Uterus (tissue), 3 donors: ENCODE measurements at regions not wholly inside any gene's neighbourhood (a gene's known extent, or its start where the extent isn't known, plus 50 kb on each side); places are given as distances from the start of the nearest gene placed in this dataset.

Experiments
- DNase-seq, 2 donors: peaks; one replicate each; pipeline ENCODE4 v3.0.0-alpha.2; 2019 to 2020
- H3K27ac ChIP-seq, 2 donors: fragments of 200-600 bp; sonication (generic); 1 replicate in 1 of 2; 2 replicates in 1 of 2; pipeline ENCODE4 v1.5.1; 2016 to 2018
- H3K27me3 ChIP-seq, 2 donors: fragments of 200-600 bp; sonication (generic); one replicate each; pipeline ENCODE4 v1.5.1; 2018 to 2019; ENCODE audit warnings: control low read depth in 1 of 2
- H3K36me3 ChIP-seq, 2 donors: fragments of 200-600 bp; sonication (generic); one replicate each; pipeline ENCODE4 v1.5.1; 2019; ENCODE audit warnings: control low read depth in 1 of 2
- H3K4me1 ChIP-seq, 2 donors: fragments of 200-600 bp; sonication (generic); one replicate each; pipeline ENCODE4 v1.5.1; 2018 to 2019; ENCODE audit warnings: control low read depth in 1 of 2
- H3K4me3 ChIP-seq, 2 donors: fragments of 200-600 bp; sonication (generic); 1 replicate in 1 of 2; 2 replicates in 1 of 2; pipeline ENCODE4 v1.5.1; 2018 to 2019; ENCODE audit warnings: mild to moderate bottlenecking in 1 of 2
- H3K9me3 ChIP-seq, 2 donors: fragments of 200-600 bp; sonication (generic); one replicate each; pipeline ENCODE4 v1.5.1; 2019; ENCODE audit warnings: control low read depth in 1 of 2
- CTCF ChIP-seq, 4 experiments: fragments of 200-600 bp in 2 of 4; fragments of 450-650 bp in 2 of 4; sonication (generic) in 2 of 4; IDR thresholded peaks; one replicate each; pipeline ENCODE4 v1.5.1; 2016 to 2019; ENCODE audit warnings: antibody characterized with exemption in 4 of 4, mild to moderate bottlenecking in 2 of 4, moderate library complexity in 1 of 4
- POLR2A ChIP-seq, 2 donors: fragments of 450-650 bp; IDR thresholded peaks; one replicate each; pipeline ENCODE4 v1.6.1; 2016; ENCODE audit warnings: antibody characterized with exemption in 2 of 2, mild to moderate bottlenecking in 1 of 2, moderate library complexity in 1 of 2
- intact Hi-C: fragments of 100-400 bp; cut with DNase I; formaldehyde crosslinking; loops from one replicate; pipeline ENCODE4 v1.15.1; 2023; ENCODE audit warnings: low total_unique reads
- donor health status: DM: yes; HTN: yes; CAD: no.

DNA sequence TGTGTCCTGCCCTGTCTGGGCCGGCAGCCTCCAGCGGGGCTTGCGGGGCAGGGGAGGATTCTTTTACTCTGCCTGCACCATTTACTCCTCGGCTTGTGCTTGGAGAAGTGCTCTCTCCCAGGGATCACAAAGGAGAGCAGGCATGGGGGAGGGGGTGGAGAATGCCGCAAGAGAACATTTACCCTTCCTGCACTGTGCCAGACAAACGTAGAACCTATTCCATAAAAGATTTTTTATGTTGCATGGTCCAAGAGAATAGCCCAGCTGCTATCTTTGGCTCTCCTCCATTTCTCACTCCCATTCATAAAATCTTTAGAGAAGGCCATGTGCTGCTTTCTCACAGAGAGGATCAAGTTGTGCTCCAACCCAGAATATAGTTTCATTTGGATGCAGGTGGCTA is 159.4 kb downstream of the SPTSSA start:
- H3K9me3 ChIP-seq, result no peaks in the 10 kb centered on the region
- H3K27me3 ChIP-seq, result no peaks in the 10 kb centered on the region
- intact Hi-C loops, result no loop called here
- no peak overlapping the region for H3K4me3 ChIP-seq
- TF ChIP-seq POLR2A (IDR thresholded peaks at IDR 0.05), result no peak
- no peak for TF ChIP-seq CTCF (IDR thresholded peaks at IDR 0.05)
- H3K4me1 ChIP-seq, result no peaks in the 10 kb centered on the region
- no peaks in the 10 kb centered on the region for H3K36me3 ChIP-seq
- no peak for DNase-seq
- H3K27ac ChIP-seq, result no peak overlapping the region

- H3K27me3 ChIP-seq, result no peaks in the 10 kb centered on the region
- DNase-seq, result peak in 1 of 2 donors; percentile 16
- intact Hi-C loops, result no loop called here
Measured at GRCh38 chr14:34300882-34301734, 160.9 kb downstream of the SPTSSA start.

DNA sequence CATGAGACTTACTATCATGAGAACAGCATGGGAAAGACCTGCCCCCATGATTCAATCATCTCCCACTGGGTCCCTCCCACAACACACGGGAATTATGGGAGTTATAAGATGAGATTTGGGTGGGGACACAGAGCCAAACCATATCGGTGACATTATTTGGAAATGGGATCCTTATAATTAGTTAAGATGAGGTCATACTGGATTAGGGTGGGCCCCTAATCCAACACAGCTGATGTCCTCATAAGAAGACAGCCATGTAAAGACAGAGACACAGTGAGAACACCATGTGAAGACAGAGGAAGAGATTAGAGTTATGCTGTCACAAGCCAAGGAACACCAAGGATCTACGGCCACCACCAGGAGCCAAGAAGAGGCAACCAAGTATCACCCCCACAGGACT is 161.7 kb downstream of the SPTSSA start:
- H3K4me3 ChIP-seq, result no peak overlapping the region

More at GRCh38 chr14:34300882-34301734, 160.9 kb downstream of the SPTSSA start:
- no peak overlapping the region for H3K4me3 ChIP-seq
- H3K9me3 ChIP-seq, result no peaks in the 10 kb centered on the region
- no peak overlapping the region for H3K27ac ChIP-seq
- H3K36me3 ChIP-seq, result no peaks in the 10 kb centered on the region
- H3K4me1 ChIP-seq, result no peaks in the 10 kb centered on the region
- no peak for TF ChIP-seq POLR2A (IDR thresholded peaks at IDR 0.05)
- peak; percentile 37 to 62 (median 48) for TF ChIP-seq CTCF (IDR thresholded peaks at IDR 0.05)

GRCh38 chr14:34299360-34299759 is 162.7 kb downstream of the SPTSSA start:
- Histone ChIP-seq H3K4me3 (no peak overlapping the region), H3K27ac (no peak overlapping the region), H3K27me3 (no peaks in the 10 kb centered on the region), H3K9me3 (no peaks in the 10 kb centered on the region), H3K36me3 (no peaks in the 10 kb centered on the region), H3K4me1 (no peaks in the 10 kb centered on the region)
- intact Hi-C loops, result no loop called here
- no peak for DNase-seq
- TF ChIP-seq POLR2A (IDR thresholded peaks at IDR 0.05) (no peak), CTCF (IDR thresholded peaks at IDR 0.05) (no peak)

More for the DNA sequence above, 161.7 kb downstream of the SPTSSA start:
- no peaks in the 10 kb centered on the region for H3K4me1 ChIP-seq
- H3K27ac ChIP-seq, result no peak overlapping the region
- no peaks in the 10 kb centered on the region for H3K27me3 ChIP-seq
- no peak for DNase-seq
- H3K9me3 ChIP-seq, result no peaks in the 10 kb centered on the region
- no peaks in the 10 kb centered on the region for H3K36me3 ChIP-seq
- TF ChIP-seq POLR2A (IDR thresholded peaks at IDR 0.05) (no peak), CTCF (IDR thresholded peaks at IDR 0.05) (no peak)
- intact Hi-C loops, result no loop called here

GRCh38 chr14:34297786-34298520 is 164.1 kb downstream of the SPTSSA start:
- intact Hi-C loops, result no loop called here
- H3K36me3 ChIP-seq, result no peaks in the 10 kb centered on the region

More at GRCh38 chr14:34297786-34298520, 164.1 kb downstream of the SPTSSA start:
- Histone ChIP-seq H3K27me3 (no peaks in the 10 kb centered on the region), H3K27ac (no peak overlapping the region), H3K4me3 (no peak overlapping the region), H3K9me3 (no peaks in the 10 kb centered on the region), H3K4me1 (no peaks in the 10 kb centered on the region)
- no peak for DNase-seq
- TF ChIP-seq POLR2A (IDR thresholded peaks at IDR 0.05) (no peak), CTCF (IDR thresholded peaks at IDR 0.05) (no peak)
